Mesendoderm (in vitro differentiated cells): ENCODE measurements at regions not wholly inside any gene's neighbourhood (a gene's known extent, or its start where the extent isn't known, plus 50 kb on each side); places are given as distances from the start of the nearest gene placed in this dataset.

Source experiments
- DNase-seq: peaks from one replicate; pipeline ENCODE4 v3.0.0; 2013
- H2AK5ac ChIP-seq: 2 replicates; pipeline ENCODE4 v1.6.1; 2013; ENCODE audit warnings: low read length, inconsistent platforms
- H2BK120ac ChIP-seq: 2 replicates; pipeline ENCODE4 v1.6.1; 2013; ENCODE audit warnings: low read depth, mild to moderate bottlenecking, low read length, moderate library complexity, mixed read lengths
- H2BK15ac ChIP-seq: replicated peaks from 2 replicates; pipeline ENCODE4 v1.6.1; 2013; ENCODE audit warnings: low read depth, mild to moderate bottlenecking, moderate library complexity
- H2BK5ac ChIP-seq: 2 replicates; pipeline ENCODE4 v1.6.1; 2013; ENCODE audit warnings: low read length, inconsistent platforms
- H3K18ac ChIP-seq: 2 replicates; pipeline ENCODE4 v1.6.1; 2013; ENCODE audit warnings: mild to moderate bottlenecking, low read length, mixed read lengths
- H3K23ac ChIP-seq: one replicate; pipeline ENCODE4 v1.6.1; 2013; ENCODE audit warnings: low read length
- H3K27ac ChIP-seq: 2 replicates; pipeline ENCODE4 v1.5.1; 2013; ENCODE audit warnings: low read depth, mild to moderate bottlenecking, inconsistent platforms, low read length, moderate library complexity
- H3K27me3 ChIP-seq: 2 replicates; pipeline ENCODE4 v1.6.1; 2013; ENCODE audit warnings: low read length, control low read depth, mild to moderate bottlenecking, inconsistent platforms; ENCODE audit not compliant: insufficient read depth, poor library complexity
- H3K36me3 ChIP-seq: 2 replicates; pipeline ENCODE4 v1.6.1; 2013; ENCODE audit warnings: low read length, inconsistent platforms; ENCODE audit not compliant: control insufficient read depth, insufficient read depth
- H3K4ac ChIP-seq: one replicate; pipeline ENCODE4 v1.6.1; 2013; ENCODE audit warnings: low read depth, mild to moderate bottlenecking, low read length, moderate library complexity
- H3K4me1 ChIP-seq: 2 replicates; pipeline ENCODE4 v1.6.1; 2013; ENCODE audit warnings: low read depth, low read length, inconsistent platforms; ENCODE audit not compliant: control insufficient read depth
- H3K4me2 ChIP-seq: 2 replicates; pipeline ENCODE4 v1.6.1; 2013; ENCODE audit warnings: low read length
- H3K4me3 ChIP-seq: 2 replicates; pipeline ENCODE4 v1.5.1; 2013; ENCODE audit warnings: mild to moderate bottlenecking, low read length
- H3K56ac ChIP-seq: one replicate; pipeline ENCODE4 v1.6.1; 2013; ENCODE audit warnings: low read length
- H3K79me1 ChIP-seq: 2 replicates; pipeline ENCODE4 v1.6.1; 2013; ENCODE audit warnings: low read length, inconsistent platforms
- H3K79me2 ChIP-seq: 2 replicates; pipeline ENCODE4 v1.6.1; 2013; ENCODE audit warnings: mild to moderate bottlenecking, low read length; ENCODE audit not compliant: control insufficient read depth, insufficient read depth
- H3K9ac ChIP-seq: 2 replicates; pipeline ENCODE4 v1.6.1; 2013; ENCODE audit warnings: low read length, inconsistent platforms
- H4K5ac ChIP-seq: one replicate; pipeline ENCODE4 v1.6.1; 2013; ENCODE audit warnings: low read length
- H4K8ac ChIP-seq: one replicate; pipeline ENCODE4 v1.6.1; 2013; ENCODE audit warnings: low read depth, mild to moderate bottlenecking, control low read depth, low read length, moderate library complexity
- WGBS: extraction: QIAGEN DNeasy Blood & Tissue Kit; methylation state at CpG from one replicate; pipeline ENCODE4 v1.1.7; 2013; ENCODE audit warnings: low lambda C conversion rate, missing lambda C conversion rate; ENCODE audit not compliant: insufficient coverage; ENCODE audit errors: extremely low coverage; 5-methylcytosine and 5-hydroxymethylcytosine counted together

GRCh38 chr17:79196913-79197312 lies 122.3 kb downstream of the ENGASE start:
- Histone ChIP-seq H4K5ac (no peak overlapping the region), H3K4me1 (peaks cover 5% of the 10 kb centered on the region), H3K27ac (no peak overlapping the region), H3K4ac (no peak overlapping the region), H2AK5ac (no peak overlapping the region), H3K79me1 (no peaks in the 10 kb centered on the region), H2BK120ac (no peak overlapping the region), H3K4me3 (no peak overlapping the region), H3K79me2 (no peaks in the 10 kb centered on the region), H2BK15ac (no peak overlapping the region), H3K9ac (no peak overlapping the region), H3K23ac (no peak overlapping the region), H3K4me2 (no peak overlapping the region), H4K8ac (no peak overlapping the region), H2BK5ac (no peak overlapping the region), H3K27me3 (no peaks in the 10 kb centered on the region), H3K56ac (no peak overlapping the region), H3K36me3 (no peaks in the 10 kb centered on the region), H3K18ac (no peak overlapping the region)
- no CpG with 5 or more reads among the region's 10 CpGs for WGBS
- DNase-seq, result no peak

- H2AK5ac ChIP-seq, result no peak overlapping the region
- WGBS, result no CpG with 5 or more reads among the region's 22 CpGs
- DNase-seq, result peak; percentile 72
- H3K27ac ChIP-seq, result no peak overlapping the region
- H2BK120ac ChIP-seq, result no peak overlapping the region
- H3K9ac ChIP-seq, result no peak overlapping the region
- no peaks in the 10 kb centered on the region for H3K79me1 ChIP-seq
- no peak overlapping the region for H2BK5ac ChIP-seq
- peaks cover 5% of the 10 kb centered on the region for H3K4me1 ChIP-seq
- no peak overlapping the region for H3K4me3 ChIP-seq
- no peak overlapping the region for H2BK15ac ChIP-seq
- no peak overlapping the region for H3K23ac ChIP-seq
- no peak overlapping the region for H4K8ac ChIP-seq
- no peak overlapping the region for H3K18ac ChIP-seq
- no peaks in the 10 kb centered on the region for H3K79me2 ChIP-seq
- no peak overlapping the region for H4K5ac ChIP-seq
- no peaks in the 10 kb centered on the region for H3K27me3 ChIP-seq
- H3K56ac ChIP-seq, result no peak overlapping the region
- H3K4me2 ChIP-seq, result no peak overlapping the region
- no peaks in the 10 kb centered on the region for H3K36me3 ChIP-seq
- no peak overlapping the region for H3K4ac ChIP-seq
Observed at GRCh38 chr17:79192503-79193351, 118.1 kb downstream of the ENGASE start.

- Histone ChIP-seq H3K27ac (no peak overlapping the region), H3K9ac (no peak overlapping the region), H3K18ac (no peak overlapping the region), H2BK5ac (no peak overlapping the region), H3K79me2 (no peaks in the 10 kb centered on the region), H2BK120ac (no peak overlapping the region), H4K8ac (no peak overlapping the region), H2BK15ac (no peak overlapping the region), H3K27me3 (no peaks in the 10 kb centered on the region), H2AK5ac (no peak overlapping the region), H4K5ac (no peak overlapping the region), H3K79me1 (no peaks in the 10 kb centered on the region), H3K23ac (no peak overlapping the region), H3K4me2 (no peak overlapping the region), H3K56ac (no peak overlapping the region), H3K36me3 (no peaks in the 10 kb centered on the region), H3K4ac (no peak overlapping the region), H3K4me1 (peaks cover 5% of the 10 kb centered on the region), H3K4me3 (no peak overlapping the region)
- WGBS, result no CpG with 5 or more reads among the region's 21 CpGs
- DNase-seq, result no peak
Observed at GRCh38 chr17:79191270-79191934, 116.8 kb downstream of the ENGASE start.

- H4K5ac ChIP-seq, result no peak overlapping the region
- no peak overlapping the region for H3K23ac ChIP-seq
- H3K36me3 ChIP-seq, result no peaks in the 10 kb centered on the region
- no peak overlapping the region for H2BK5ac ChIP-seq
- peaks cover 5% of the 10 kb centered on the region for H3K4me1 ChIP-seq
- no peak for DNase-seq
- no peaks in the 10 kb centered on the region for H3K79me2 ChIP-seq
- no peak overlapping the region for H3K18ac ChIP-seq
- no peak overlapping the region for H2AK5ac ChIP-seq
- H3K56ac ChIP-seq, result no peak overlapping the region
- H3K4me2 ChIP-seq, result no peak overlapping the region
- no peak overlapping the region for H3K27ac ChIP-seq
- no peak overlapping the region for H2BK120ac ChIP-seq
- H3K27me3 ChIP-seq, result no peaks in the 10 kb centered on the region
- H3K79me1 ChIP-seq, result no peaks in the 10 kb centered on the region
- H3K9ac ChIP-seq, result no peak overlapping the region
- no peak overlapping the region for H3K4ac ChIP-seq
- H2BK15ac ChIP-seq, result no peak overlapping the region
- no peak overlapping the region for H4K8ac ChIP-seq
- WGBS, result no CpG with 5 or more reads among the region's 14 CpGs
- no peak overlapping the region for H3K4me3 ChIP-seq
Observed at GRCh38 chr17:79189305-79189704, 114.7 kb downstream of the ENGASE start.

- Histone ChIP-seq H3K18ac (no peak overlapping the region), H4K8ac (no peak overlapping the region), H3K36me3 (no peaks in the 10 kb centered on the region), H3K23ac (no peak overlapping the region), H3K27ac (no peak overlapping the region), H2BK5ac (no peak overlapping the region), H3K4me2 (no peak overlapping the region), H2AK5ac (no peak overlapping the region), H3K9ac (no peak overlapping the region), H3K79me1 (no peaks in the 10 kb centered on the region), H2BK120ac (no peak overlapping the region), H3K56ac (no peak overlapping the region), H4K5ac (no peak overlapping the region), H3K4me1 (peaks cover 5% of the 10 kb centered on the region), H2BK15ac (no peak overlapping the region), H3K27me3 (no peaks in the 10 kb centered on the region), H3K4ac (no peak overlapping the region), H3K4me3 (no peak overlapping the region), H3K79me2 (no peaks in the 10 kb centered on the region)
- DNase-seq, result no peak
- no CpG with 5 or more reads among the region's 7 CpGs for WGBS
Observed at GRCh38 chr17:79188685-79189084, 114.1 kb downstream of the ENGASE start.
